HCT116 (cell line): ENCODE measurements at regions not wholly inside any gene's neighbourhood (a gene's known extent, or its start where the extent isn't known, plus 50 kb on each side); places are given as distances from the start of the nearest gene placed in this dataset.

Source experiments
- ATAC-seq: fragments of 200-7000 bp; cut with Tn5 transposase; 2 replicates; pipeline ENCODE4 v1.9.1; 2020; ENCODE audit warnings: mild to moderate bottlenecking, moderate library complexity
- BruUV-seq: library from RNA; stranded (reverse); fragments of 400-500 nt; replicated peaks from 2 replicates; lab custom pipeline; 2021; lab: Mats Ljungman, UMichigan
- CTCF ChIA-PET: fragments of 300-600 bp; sonication (Branson Sonifier 250); formaldehyde crosslinking; loops from one replicate; lab custom pipeline; 2021; ENCODE audit warnings: antibody characterized with exemption; lab: Charles Lee
- POLR2A ChIA-PET: fragments of 300-600, 350-600 bp; sonication (Branson Sonifier 250); formaldehyde crosslinking; loops from one replicate; lab custom pipeline; 2021; ENCODE audit warnings: antibody characterized with exemption; lab: Charles Lee
- RAD21 ChIA-PET, 2 experiments: fragments of 300-600 bp; sonication (Branson Sonifier 250); formaldehyde crosslinking; loops; one replicate each; lab custom pipeline; 2023; ENCODE audit warnings: low total read pairs in 2 of 2; ENCODE audit not compliant: uncharacterized antibody in 2 of 2, unreplicated experiment in 2 of 2, low non-redundant PET in 1 of 2; lab: Charles Lee
- DNase-seq: peaks from one replicate; pipeline ENCODE4 v3.0.0-alpha.2; 2010; ENCODE audit warnings: low read depth, low spot score
- H2AFZ ChIP-seq: fragments of 200-600 bp; shearing (Covaris generic), sonication (generic); 2 replicates; pipeline ENCODE4 v1.6.1; 2017; ENCODE audit warnings: low read depth, mixed run types, mixed read lengths, antibody characterized with exemption, low read length; ENCODE audit not compliant: poor library complexity, severe bottlenecking
- H3K27ac ChIP-seq: 2 replicates; pipeline ENCODE4 v1.5.1; 2012; ENCODE audit warnings: low read depth, low read length
- H3K27me3 ChIP-seq: fragments of 200-600 bp; sonication (generic); 2 replicates; pipeline ENCODE4 v1.6.1; 2016; ENCODE audit warnings: mixed run types, low read length, mixed read lengths; ENCODE audit not compliant: insufficient read depth
- H3K36me3 ChIP-seq, 2 experiments: fragments of 200-500 bp in 1 of 2; fragments of 200-600 bp in 1 of 2; sonication (Bioruptor generic) in 1 of 2; sonication (generic) in 1 of 2; 2 replicates each; pipeline versions ENCODE4 v1.5.1 to v1.6.1; 2014 to 2016; ENCODE audit warnings: low read length in 2 of 2, inconsistent platforms in 1 of 2, mixed read lengths in 1 of 2, mixed run types in 1 of 2; ENCODE audit not compliant: insufficient read depth in 2 of 2, control insufficient read depth in 1 of 2
- H3K4me1 ChIP-seq, 2 experiments: fragments of 200-600 bp in 1 of 2; sonication (generic) in 1 of 2; 2 replicates each; pipeline versions ENCODE4 v1.5.1 to v1.6.1; 2012 to 2017; ENCODE audit warnings: low read length in 2 of 2, inconsistent platforms in 1 of 2, mild to moderate bottlenecking in 1 of 2, mixed read lengths in 1 of 2, mixed run types in 1 of 2, moderate library complexity in 1 of 2; ENCODE audit not compliant: insufficient read depth in 2 of 2, control insufficient read depth in 1 of 2
- H3K4me2 ChIP-seq: fragments of 200-600 bp; sonication (generic); 2 replicates; pipeline ENCODE4 v1.6.1; 2017; ENCODE audit warnings: mixed run types, low read length, mixed read lengths
- H3K4me3 ChIP-seq, 2 experiments: fragments of 200-600 bp in 1 of 2; sonication (generic) in 1 of 2; replicated peaks in 1 of 2; 2 replicates each; pipeline ENCODE4 v1.5.1; 2011 to 2016; ENCODE audit warnings: low read length in 2 of 2, control low read depth in 1 of 2, low read depth in 1 of 2, mild to moderate bottlenecking in 1 of 2, mixed read lengths in 1 of 2, mixed run types in 1 of 2
- H3K79me2 ChIP-seq: fragments of 200-600 bp; sonication (generic); 2 replicates; pipeline ENCODE4 v1.6.1; 2017; ENCODE audit warnings: mild to moderate bottlenecking, mixed run types, low read length, moderate library complexity, mixed read lengths; ENCODE audit not compliant: insufficient read depth
- H3K9ac ChIP-seq: fragments of 200-600 bp; sonication (generic); 2 replicates; pipeline ENCODE4 v1.6.1; 2016; ENCODE audit warnings: low read length, mixed read lengths
- H3K9me2 ChIP-seq: fragments of 200-600 bp; sonication (generic), shearing (Covaris generic); 2 replicates; pipeline ENCODE4 v1.6.1; 2017; ENCODE audit warnings: mixed run types, mild to moderate bottlenecking, moderate library complexity; ENCODE audit not compliant: insufficient read depth
- H3K9me3 ChIP-seq, 2 experiments: fragments of 200-500 bp in 1 of 2; fragments of 200-600 bp in 1 of 2; sonication (Bioruptor generic) in 1 of 2; sonication (generic) in 1 of 2; 2 replicates each; pipeline ENCODE4 v1.6.1; 2014 to 2017; ENCODE audit warnings: low read length in 2 of 2, mixed read lengths in 2 of 2, inconsistent platforms in 1 of 2, low read depth in 1 of 2, mild to moderate bottlenecking in 1 of 2, mixed run types in 1 of 2, moderate library complexity in 1 of 2; ENCODE audit not compliant: control insufficient read depth in 1 of 2, insufficient read depth in 1 of 2
- H4K20me1 ChIP-seq: fragments of 200-600 bp; sonication (generic), shearing (Covaris generic); 2 replicates; pipeline ENCODE4 v1.6.1; 2017; ENCODE audit warnings: mixed run types, mild to moderate bottlenecking, moderate library complexity; ENCODE audit not compliant: insufficient read depth
- ATF3 ChIP-seq: IDR thresholded peaks from 2 replicates; pipeline ENCODE4 v1.6.1; 2012
- CBX3 ChIP-seq: IDR thresholded peaks from 2 replicates; pipeline ENCODE4 v1.6.1; 2012; ENCODE audit warnings: low read depth
- CTCF ChIP-seq, 3 experiments: fragments of 200-600 bp in 1 of 3; sonication (generic) in 1 of 3; IDR thresholded peaks in 2 of 3; conservative IDR thresholded peaks in 1 of 3; 2 replicates each; pipeline ENCODE4 v1.5.1; 2012 to 2017; ENCODE audit warnings: low read depth in 2 of 3, low read length in 2 of 3, antibody characterized with exemption in 1 of 3, borderline replicate concordance in 1 of 3, control low read depth in 1 of 3, mild to moderate bottlenecking in 1 of 3, mixed read lengths in 1 of 3, mixed run types in 1 of 3, moderate library complexity in 1 of 3; ENCODE audit not compliant: insufficient read depth in 1 of 3
- EGR1 ChIP-seq: IDR thresholded peaks from 2 replicates; pipeline ENCODE4 v1.6.1; 2012; ENCODE audit warnings: low read depth
- EZH2phosphoT487 ChIP-seq: fragments of 200-600 bp; IDR thresholded peaks from 2 replicates; pipeline ENCODE4 v1.6.1; 2018; ENCODE audit warnings: antibody characterized with exemption, borderline replicate concordance
- MAX ChIP-seq: IDR thresholded peaks from 2 replicates; pipeline ENCODE4 v1.6.1; 2012
- POLR2AphosphoS5 ChIP-seq: IDR thresholded peaks from 2 replicates; pipeline ENCODE4 v1.6.1; 2011; ENCODE audit warnings: mild to moderate bottlenecking, low read depth, low read length, moderate library complexity
- RAD21 ChIP-seq: IDR thresholded peaks from 2 replicates; pipeline ENCODE4 v1.6.1; 2012; ENCODE audit warnings: low read depth, mild to moderate bottlenecking
- TCF7L2 ChIP-seq: IDR thresholded peaks from 2 replicates; pipeline ENCODE4 v1.7.0; 2011; ENCODE audit warnings: borderline replicate concordance, inconsistent platforms; ENCODE audit not compliant: insufficient read depth, insufficient read length; ENCODE audit errors: extremely low read depth
- YY1 ChIP-seq: IDR thresholded peaks from 2 replicates; pipeline ENCODE4 v1.6.1; 2011; ENCODE audit warnings: low read length, low read depth, moderate library complexity, mild to moderate bottlenecking; ENCODE audit not compliant: insufficient replicate concordance; ENCODE audit errors: extremely low read depth
- ZBTB33 ChIP-seq: IDR thresholded peaks from 2 replicates; pipeline ENCODE4 v1.6.1; 2011; ENCODE audit warnings: mild to moderate bottlenecking, low read length, moderate library complexity; ENCODE audit not compliant: insufficient replicate concordance; ENCODE audit errors: extremely low read depth
- intact Hi-C: fragments of 100-400 bp; cut with micrococcal nuclease; formaldehyde crosslinking; loops from 2 replicates; pipeline ENCODE4 v1.10.0; 2022

GRCh38 chr7:51660516-51660915, 343.9 kb upstream of the COBL start:
- no peak overlapping the region for H3K9ac ChIP-seq
- no peaks in the 10 kb centered on the region for H3K9me2 ChIP-seq
- H3K4me1 ChIP-seq, result no peaks in the 10 kb centered on the region
- no peak overlapping the region for H3K4me2 ChIP-seq
- H4K20me1 ChIP-seq, result no peaks in the 10 kb centered on the region
- TF ChIP-seq ZBTB33 (no peak), MAX (no peak), TCF7L2 (no peak), CTCF (IDR thresholded peaks at IDR 0.05 in 2 of 3, conservative IDR thresholded peaks at IDR 0.05 in 1 of 3; ENCODE audit: borderline replicate concordance in 1 of 3, insufficient read depth in 1 of 3, low read depth in 2 of 3, low read length in 2 of 3) (no peak), RAD21 (no peak), CBX3 (no peak), EZH2phosphoT487 (no peak), EGR1 (no peak), ATF3 (no peak), POLR2AphosphoS5 (no peak), YY1 (no peak)
- POLR2A ChIA-PET, result no interaction called here
- BruUV-seq, result no TSS peak
- no peaks in the 10 kb centered on the region for H3K79me2 ChIP-seq
- intact Hi-C loops, result no loop called here
- no peaks in the 10 kb centered on the region for H3K9me3 ChIP-seq
- no peak overlapping the region for H3K27ac ChIP-seq
- DNase-seq, result no peak
- H3K4me3 ChIP-seq, result no peak overlapping the region
- ATAC-seq, result no peak
- H2AFZ ChIP-seq, result no peak overlapping the region
- CTCF ChIA-PET, result no interaction called here
- no peaks in the 10 kb centered on the region for H3K36me3 ChIP-seq
- RAD21 ChIA-PET, result no interaction called here
- peaks cover 9% of the 10 kb centered on the region for H3K27me3 ChIP-seq
